Fibroblast of skin of right quadriceps (primary cell): ENCODE measurements at regions not wholly inside any gene's neighbourhood (a gene's known extent, or its start where the extent isn't known, plus 50 kb on each side); places are given as distances from the start of the nearest gene placed in this dataset.
A peak's percentile ranks its signal among the peaks of the same experiment; 100 is the strongest.
"Not testable (repeated sequence)": the region's sequence is repeated elsewhere in the genome, so short reads cannot be mapped to it uniquely, and the experiment has no call there.

Experiments used
- DNase-seq: peaks from one replicate; pipeline ENCODE4 v3.0.0-alpha.2; 2013

DNA sequence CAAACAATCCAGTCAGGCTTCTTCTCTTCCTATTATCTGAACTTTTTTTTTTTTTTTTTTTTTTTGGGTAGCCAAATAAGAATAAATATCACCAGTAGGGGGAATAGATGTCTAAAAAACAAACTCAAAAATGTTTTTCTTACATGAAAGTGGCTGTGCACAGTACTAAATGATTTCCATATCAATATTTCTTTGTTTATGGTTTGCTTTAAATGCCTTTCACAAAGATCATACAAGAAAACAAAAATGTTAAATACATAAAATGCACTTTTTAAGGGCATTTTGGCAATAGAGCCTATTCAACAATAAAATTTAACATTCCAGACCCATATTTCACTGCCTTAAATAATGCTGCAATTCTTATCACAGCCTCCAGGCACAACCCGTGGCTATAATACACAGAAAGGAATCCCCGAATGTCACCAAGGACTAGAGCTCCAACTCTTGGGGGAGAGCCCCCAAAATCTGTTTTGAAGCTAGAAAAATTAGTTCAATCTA is 91.1 kb upstream of the TBCA start:
- no peak for DNase-seq

DNA sequence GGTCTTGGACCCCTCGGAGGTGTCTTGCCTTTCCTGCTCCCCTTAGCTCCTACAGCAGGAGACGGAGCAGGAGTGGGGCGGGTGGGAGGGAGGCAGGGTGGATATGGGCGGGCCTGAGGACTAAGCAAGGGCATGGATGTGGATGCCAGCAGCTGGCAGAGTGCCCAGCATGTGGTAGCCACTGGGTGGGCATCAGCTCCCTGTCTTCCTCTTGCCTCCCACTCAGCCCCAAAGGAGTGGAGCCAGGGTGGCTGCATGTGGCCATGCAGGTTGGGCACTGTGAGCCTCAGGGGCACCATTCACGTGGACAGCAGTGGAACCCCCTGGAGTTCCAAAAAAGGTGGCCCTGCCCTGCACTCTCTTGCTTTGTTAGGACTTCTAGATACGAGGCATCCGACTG is 90.1 kb upstream of the TBCA start:
- no peak for DNase-seq

DNA sequence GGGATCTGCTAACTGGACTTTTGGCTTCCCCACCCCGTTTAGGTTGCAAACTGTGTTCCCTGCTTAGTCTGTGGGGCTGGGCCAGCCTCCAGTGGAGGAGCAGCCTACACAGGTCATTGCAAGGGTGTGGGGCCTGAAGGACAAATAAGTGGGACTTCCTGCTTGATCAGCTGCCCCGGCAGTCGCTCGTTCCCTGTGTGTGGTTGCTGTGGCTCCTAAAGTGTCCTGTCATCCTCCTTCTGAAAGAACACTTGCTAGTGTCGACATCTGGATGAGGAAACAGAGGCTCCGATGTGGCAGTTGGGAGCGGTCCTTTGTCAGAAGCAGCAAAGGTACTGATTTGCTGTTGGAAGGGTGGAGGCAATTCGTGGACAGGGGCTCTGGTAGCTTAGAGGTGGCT is 88.9 kb upstream of the TBCA start:
- DNase-seq: no peak

DNA sequence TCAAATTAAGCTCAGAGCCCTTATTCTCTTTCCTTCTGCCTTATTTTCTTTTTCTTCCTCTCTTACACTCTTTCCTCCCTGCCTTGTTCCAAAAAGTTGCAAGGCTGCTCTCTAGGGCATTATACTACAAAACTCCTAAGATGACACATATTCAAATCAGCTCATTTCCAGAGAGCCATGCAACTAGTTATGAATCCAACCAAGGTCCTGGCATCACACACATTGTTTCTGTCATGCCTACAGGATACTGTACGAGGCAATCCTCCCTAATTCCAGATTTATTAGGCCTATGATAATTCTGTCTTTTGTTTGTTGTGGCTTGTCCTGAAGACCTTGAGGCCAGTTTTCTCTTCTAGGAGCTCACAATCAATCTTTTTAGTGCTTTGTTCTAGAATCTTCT is 87.0 kb upstream of the TBCA start:
- DNase-seq: no peak

DNA sequence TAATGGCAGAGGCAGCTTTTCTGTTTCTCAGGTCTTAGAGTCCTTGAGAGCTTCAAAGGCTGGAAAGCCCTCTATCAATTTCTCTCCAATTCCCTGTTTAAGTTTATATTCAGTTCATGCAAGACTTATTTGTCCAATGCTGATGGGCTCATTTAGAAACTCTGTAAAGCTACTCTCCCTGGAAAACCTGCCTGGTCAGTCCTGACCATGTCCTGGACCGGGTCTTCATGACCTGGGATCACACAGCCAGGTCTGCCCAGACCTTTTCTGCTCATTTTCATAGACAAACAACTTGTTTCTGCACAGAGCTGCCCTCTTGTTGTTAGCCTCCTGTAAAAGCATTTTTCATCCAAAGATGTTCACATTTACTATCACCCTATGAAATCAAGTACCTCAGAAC is 85.4 kb upstream of the TBCA start:
- no peak for DNase-seq

DNA sequence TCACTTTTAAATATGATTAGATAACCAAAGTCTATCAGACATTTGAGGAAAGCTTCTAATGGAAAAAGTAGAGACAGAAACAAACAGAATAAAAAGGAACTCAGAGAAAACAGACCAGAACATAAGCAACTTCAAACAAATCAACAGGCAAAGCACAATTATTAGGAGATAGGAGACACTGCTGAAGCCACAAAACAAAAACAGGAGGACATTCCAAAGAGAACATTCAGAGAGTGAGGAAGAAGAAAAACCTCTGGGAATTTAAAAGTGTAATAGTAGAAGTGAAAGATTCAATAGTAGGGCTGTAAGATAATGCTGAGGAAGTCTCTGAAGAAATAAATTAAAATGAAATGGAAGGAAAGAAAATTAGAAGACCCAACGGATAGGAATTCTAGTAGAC is 83.2 kb upstream of the TBCA start:
- DNase-seq: peak; percentile 37

DNA sequence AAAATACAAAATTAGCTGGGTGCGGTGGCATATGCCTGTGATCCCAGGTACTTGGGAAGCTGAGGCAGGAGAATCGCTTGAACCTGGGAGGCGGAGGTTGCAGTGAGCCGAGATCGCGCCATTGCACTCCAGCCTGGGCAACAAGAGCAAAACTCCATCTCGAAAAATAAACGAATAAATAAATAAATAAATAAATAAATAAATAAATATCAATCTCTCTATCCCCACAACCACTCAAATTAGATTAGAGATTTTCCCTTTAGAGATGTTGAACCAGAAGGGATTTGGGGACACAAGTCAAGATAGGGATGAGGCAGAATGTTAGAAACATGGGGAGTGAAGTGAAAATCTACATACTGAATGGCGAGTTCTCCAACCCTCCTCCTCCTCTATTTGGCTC is 82.5 kb upstream of the TBCA start:
- not testable (repeated sequence) for DNase-seq

DNA sequence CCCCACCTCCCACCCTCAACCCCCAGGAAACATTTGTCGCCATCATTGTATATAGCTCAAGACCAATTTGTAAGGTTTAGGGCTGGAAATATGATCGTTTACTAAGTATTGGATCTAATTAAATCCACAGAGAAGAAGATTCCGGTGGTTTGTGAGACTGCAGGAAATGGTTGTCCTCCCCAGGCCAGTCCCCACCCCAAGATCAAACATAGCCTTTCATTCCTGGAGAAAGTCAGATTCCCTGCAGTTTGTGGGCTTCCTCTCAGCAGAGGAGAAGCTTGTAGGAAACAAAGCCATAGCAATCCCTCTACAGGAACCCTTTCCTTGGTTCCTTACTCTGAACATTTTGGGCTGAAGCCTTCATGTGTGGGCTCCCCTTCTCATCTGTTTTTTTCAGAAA is 79.2 kb upstream of the TBCA start:
- DNase-seq: no peak

DNA sequence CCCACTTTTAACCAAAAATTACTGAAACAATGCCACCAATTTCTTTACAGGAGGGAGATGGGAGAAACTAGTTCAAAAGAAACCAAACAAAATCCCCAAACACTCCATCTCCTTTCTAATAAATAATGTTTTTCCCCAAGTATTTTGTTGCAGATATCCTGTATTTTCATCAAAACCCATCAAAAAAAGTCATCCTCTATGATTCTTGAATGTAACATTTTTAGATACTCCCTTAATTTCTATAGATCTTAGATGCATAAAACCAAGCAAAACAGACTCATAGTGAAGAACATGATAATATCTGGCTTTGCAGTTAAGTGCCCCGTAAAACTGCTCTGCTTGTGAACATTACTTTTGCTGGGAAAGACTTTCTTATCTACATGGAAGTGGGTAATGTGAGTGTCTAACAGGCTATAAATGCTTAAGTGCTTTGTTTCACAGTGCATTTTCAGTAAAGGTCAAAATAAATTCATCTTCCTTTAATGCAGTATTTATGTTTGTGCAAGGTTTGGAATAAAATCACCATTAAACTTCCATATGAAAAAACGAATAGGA is 77.3 kb upstream of the TBCA start:
- DNase-seq: no peak

DNA sequence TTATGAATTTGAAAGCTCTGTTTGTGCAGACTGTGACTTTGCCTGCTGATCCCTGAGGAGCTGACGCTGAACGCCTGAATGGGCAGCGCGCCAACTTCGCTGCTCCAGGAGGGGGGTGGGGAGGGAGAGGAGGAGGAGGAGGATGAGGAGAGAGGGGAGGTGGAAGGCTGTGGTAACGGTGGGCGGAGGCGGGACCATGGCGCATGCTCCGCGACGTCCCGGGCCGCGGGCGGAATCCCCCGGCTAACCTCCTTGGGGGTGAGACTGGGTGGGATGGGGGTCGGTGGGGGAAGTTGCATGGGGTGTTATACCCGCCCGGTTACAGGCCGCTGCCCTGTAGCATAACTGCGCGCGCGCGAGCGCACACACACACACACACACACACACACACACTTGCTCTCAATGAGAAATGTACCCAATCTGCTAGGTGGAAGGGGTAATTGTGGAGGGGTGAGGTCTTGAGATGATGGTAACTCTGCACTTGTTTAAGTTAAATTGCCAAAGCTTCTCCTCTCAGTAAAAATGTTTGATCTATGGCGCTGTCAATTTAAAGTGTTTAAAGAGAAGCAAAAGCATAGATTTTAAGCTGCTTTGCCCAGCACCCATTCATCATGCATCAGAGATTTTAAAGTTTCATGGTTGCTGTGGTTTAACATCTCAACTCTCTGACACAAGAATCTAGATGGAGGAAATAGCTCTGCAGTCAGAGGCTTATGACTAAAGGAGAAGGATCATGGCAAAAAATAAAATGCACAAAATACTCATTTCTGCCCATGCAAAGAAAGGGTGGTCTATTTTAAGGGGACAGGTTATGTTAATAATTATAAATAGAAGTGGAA is 76.6 kb upstream of the TBCA start:
- peak; percentile 82 for DNase-seq

DNA sequence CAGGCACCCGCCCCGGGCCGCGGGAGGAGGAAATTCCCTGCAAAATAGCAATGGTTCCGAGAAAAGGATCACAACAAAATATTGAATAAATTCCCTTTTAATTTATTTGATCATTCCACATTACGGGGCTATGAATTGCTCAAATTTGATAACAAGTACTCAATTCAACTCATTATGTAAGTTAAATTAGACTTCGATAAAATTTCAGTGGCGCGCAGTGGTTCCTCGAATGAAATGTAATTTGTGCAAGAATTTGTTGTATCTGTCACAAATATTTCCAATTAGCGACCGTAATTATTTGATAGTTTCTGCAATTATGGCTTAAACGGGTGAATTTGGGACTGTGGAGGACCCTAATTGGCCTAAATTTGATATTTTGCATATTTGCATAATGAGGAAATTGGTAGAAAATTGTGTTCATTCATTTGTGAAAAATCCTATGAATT is 76.0 kb upstream of the TBCA start:
- no peak for DNase-seq

DNA sequence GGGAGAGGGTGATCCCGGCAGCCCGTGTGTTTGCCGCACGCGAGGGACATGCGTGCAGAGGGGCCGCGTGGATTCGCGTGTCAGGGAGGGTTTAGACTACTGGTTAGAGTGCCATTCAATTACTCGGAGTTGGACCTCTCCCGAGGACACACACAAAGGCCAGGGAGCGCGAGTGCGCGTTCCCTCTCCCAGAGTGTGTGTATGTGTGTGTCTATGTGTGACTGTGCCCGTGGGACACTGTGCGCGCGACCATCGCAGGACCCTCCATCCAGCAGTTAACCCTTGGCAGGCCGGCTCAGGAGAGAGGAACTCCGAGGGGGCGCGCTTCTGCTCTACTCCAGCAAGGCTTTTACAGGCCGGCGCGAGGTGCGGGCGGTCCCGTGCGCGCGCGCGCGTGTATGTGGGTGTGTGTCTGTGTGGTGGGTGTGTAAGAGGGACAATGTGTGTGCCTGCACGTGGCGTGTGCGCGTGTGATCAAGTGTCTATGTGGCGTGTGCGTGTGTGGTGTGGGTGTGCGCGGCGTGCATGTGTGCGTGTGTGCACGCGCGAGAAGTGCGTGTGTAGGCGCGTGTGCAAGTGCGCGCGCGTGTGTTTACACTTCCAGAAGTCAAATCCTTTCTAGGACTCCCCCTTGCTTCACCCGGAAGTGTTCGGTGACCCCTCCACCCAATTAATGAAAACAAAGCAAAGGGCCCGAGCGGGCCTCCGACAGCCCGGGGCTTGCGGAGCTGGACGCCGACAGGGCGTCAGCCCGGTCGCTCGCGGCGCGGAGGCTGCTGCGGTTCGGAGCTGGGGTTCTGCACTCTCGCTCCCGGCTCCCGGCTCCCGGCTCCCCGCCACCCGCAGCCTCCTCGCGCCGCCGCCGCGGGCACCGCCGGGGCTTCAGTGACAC is 75.3 kb upstream of the TBCA start:
- peak; percentile 40 for DNase-seq

DNA sequence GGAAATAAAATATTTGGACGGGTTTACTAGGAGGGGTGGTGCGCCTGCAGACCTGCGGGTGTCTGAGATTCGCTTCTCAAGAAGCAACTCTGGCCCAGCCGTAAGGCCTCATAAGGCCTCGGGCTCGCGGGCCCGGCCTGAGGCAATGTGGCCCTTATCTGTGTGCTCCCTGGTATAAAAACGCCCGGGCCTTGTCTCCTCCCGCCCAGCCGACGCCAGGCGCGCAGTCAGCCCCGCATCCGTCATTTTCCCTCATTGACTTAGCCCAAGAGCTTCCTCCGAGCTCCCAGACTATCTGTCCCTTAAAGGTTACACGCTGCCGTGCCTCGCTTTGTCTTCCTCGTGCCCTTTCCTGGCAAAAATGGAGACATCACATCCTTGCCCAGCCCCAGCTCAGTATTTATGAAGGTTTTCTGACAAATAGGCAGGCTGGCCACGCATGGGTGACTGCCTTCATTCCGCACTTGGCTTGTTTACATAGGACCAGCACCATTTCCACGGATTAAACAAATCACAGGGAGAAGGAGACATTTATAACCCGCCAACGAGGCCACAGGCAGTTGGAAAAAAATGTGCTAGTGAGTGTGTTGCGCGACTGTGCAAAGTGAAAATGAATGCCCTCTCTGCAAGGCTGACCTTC is 74.5 kb upstream of the TBCA start:
- DNase-seq: no peak

DNA sequence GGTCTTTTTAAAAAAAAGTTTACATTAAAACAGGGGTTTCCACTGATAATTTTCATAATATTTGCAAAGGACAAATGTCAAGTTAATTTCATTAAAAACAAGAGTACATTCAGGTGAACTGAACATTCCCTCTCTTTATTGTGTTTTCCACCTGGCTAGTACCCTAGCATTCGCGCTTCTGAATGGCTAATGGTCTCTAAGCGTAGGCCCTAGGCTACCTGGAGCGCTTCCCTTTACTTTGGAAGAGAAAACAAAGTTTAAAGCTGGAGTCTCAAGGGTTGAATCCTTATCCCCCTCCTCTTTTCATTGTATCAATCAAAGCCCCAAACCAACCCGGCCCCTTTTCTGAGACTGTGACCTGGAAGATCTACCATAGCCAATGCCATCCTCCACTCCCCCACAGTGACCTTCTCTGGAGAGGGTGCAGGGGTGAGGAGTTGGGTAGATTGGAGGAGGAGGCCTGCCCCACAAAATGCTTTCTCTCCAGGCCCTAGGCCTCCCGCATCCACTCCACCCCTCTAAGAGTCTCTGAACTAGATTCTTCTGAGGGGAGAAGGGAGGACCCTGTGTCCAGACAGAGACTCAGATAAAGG is 73.3 kb upstream of the TBCA start:
- DNase-seq: no peak

DNA sequence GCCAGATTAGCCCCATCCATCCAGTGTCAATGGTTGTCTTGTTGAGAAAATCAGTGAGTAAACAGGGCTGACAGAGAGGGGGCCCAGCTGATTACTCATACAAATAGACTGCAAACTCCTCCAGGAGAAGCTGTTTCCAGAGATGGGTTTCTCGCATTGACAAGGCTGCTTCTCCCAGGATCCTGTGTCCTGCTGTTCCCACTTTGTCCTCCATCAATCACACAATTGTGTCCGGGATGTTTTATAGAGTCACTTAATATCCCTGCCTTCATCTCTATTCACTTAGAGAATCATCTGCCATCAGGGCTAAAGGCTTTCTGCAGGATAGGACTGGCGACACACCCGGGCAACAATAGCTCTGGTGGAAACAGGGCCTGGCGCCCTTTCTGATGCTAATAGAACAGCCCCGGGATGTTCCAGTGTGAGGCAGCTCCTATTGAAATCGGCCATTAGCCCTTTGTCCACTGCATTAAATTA is 71.7 kb upstream of the TBCA start:
- DNase-seq: peak; percentile 22

DNA sequence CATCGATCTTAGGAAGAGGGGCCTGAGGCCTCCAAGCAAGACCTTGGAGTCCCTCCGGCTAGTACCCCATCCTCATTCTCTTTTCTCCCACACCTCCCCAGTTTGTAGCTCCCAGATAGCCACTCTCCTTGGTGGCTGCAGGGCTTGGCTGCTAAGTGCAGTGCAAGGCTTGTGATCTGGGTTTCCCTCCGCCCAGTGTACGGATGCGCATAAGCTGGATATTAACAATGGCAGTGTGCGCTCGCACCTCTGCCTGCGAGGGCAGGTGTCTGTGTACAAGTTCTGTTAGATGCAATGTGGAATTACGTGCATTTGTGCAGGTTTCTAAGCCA is 71.0 kb upstream of the TBCA start:
- DNase-seq: no peak

DNA sequence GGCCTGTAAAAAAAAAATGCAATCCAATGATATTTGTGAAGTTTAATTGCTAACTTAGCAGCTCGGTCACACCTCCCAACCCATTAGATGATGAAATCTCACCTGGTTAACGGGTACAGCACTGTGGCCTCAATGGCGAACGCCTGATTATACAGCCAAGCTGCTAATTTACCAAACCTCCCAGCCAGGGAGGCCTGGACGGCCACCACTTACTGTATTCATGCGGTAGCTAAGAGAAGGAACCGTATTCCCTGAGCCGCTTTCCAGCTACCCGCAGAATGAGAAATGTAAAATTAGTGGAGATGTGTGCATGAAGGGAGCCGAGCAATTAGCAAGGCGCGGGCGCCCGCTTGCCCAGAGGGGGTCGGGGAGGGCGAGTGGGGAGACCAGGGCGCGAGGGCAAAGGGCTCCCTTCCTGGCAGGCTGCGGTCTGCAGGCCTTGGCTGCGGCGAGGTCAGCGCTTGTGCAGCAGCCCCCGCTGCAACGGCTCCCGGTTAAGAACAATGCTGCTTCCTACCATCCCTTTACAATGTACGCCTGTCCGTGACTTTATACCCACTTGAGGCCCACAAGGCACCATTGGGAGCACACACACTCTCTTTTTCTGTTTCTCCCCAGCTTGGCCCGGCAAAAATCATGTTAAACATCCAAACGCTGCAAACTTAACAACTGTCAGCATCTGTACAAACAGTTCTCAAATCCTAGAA is 70.4 kb upstream of the TBCA start:
- DNase-seq: no peak

DNA sequence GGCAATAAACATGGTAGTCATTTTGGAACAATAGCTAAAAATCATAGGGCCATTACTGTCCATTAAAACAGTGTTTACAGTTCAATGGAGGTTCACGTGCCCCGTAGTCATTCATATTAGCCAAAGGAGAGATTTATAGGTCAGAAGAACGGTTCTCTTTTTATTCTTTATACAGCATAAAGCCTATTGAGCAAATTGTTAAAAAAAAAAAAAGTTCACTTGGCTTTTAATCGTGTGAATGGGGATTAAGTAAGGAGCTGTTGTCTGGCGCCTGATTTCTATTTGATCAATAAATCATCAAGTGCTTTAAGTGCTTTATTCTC is 69.1 kb upstream of the TBCA start:
- DNase-seq: no peak

DNA sequence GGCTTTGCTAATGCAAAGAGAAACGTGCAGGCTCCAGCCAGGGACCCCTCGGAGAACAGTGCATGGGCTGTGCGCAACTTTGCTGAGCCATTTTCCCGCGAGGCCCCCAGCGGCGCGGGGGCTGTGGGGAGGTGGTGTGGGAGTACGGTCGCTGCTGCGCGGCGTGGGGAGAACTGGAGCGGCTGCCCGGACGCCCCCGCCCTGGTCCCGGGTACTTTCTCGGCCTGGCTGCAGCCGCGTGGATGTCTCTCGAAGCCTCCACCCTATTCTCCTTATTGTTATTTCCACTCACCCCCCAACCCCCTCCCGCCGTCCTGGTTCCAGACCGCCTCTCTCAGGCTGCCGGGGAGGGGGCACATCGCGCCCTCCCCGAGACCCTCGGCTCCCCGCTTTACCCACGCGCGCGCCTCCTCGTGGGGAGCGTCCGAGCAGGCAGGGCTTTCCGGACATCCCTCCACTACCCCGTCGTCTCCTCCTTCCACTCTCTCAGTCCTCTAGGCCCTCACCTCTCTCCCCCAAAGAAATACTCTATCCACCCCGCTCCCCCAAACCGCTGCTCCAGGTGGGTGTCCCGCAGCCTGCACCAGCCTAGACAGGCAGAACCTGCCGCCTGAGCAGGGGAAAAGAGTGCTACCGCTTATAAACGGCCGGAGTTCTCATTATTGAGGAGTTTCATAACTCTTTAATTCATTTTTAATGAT is 68.6 kb upstream of the TBCA start:
- DNase-seq: no peak

DNA sequence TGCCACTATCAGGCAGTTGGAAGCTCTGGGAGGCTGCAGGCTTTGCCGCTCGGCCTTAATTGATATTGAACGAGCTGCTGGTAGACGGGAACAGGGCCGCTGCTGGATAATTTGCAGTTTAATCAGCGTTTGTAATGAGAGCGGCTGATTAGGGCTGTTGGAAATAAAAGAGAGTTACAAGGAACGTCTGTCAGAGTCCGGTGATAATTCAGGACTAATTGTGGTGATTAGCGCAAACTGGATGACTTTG is 68.2 kb upstream of the TBCA start:
- peak; percentile 14 for DNase-seq

DNA sequence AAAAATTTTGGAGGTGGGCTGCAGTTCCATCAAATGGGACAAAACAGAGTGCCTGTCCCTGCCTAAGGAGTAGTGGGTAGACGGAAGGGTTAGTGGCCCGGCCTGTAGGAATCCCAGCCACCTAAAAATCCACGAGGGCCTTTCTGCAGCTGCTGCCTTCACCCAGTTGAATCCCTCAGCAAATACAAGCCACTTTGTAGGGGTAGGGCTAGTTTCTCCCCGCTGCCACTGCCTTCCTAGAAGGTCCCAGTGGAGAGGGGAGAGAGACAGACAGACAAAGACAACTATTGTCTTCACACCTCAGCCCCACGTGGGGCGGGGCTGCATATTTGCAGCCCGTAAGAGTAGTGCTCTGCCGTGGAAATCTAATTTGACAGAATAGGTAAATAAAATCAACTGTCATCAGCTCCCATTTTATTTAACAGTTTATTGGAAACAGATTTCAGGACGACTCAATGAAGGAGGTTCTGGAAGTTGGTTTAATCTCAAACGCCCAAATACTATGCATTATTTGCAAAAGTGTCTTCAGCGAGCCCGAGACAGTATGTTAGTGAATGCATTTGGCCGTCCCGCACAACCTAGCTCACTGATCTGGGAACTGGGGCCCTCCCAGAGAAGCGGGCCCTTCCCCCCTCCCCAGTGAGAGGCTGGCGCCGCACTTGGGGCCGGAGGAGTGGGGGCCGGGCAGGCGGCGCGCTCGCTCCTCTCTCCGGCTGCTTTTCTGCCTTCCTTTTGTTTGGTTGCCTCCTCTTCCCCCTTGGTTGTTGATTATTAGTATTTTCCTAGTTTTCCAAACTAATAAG is 67.6 kb upstream of the TBCA start:
- peak; percentile 20 for DNase-seq
